Type B pancreatic cell (in vitro differentiated cells): ENCODE measurements at regions not wholly inside any gene's neighbourhood (a gene's known extent, or its start where the extent isn't known, plus 50 kb on each side); places are given as distances from the start of the nearest gene placed in this dataset.

ENCODE experiments used
- DNase-seq: peaks from one replicate; pipeline ENCODE4 v3.0.0; 2021; ENCODE audit warnings: mixed read lengths; ENCODE audit not compliant: unreplicated experiment; ENCODE audit errors: extremely low spot score
- H3K27ac Mint-ChIP-seq: 2 replicates; pipeline ENCODE4 v1.8.0; 2021; ENCODE audit warnings: mild to moderate bottlenecking, mixed read lengths
- H3K27me3 Mint-ChIP-seq: 2 replicates; pipeline ENCODE4 v1.8.0; 2021; ENCODE audit warnings: mixed read lengths
- H3K36me3 Mint-ChIP-seq: 2 replicates; pipeline ENCODE4 v1.8.0; 2021; ENCODE audit warnings: mixed read lengths
- H3K4me1 Mint-ChIP-seq: one replicate; pipeline ENCODE4 v1.8.0; 2021; ENCODE audit warnings: mixed read lengths; ENCODE audit not compliant: unreplicated experiment
- H3K4me3 Mint-ChIP-seq: 2 replicates; pipeline ENCODE4 v1.8.0; 2021; ENCODE audit warnings: mild to moderate bottlenecking, mixed read lengths
- H3K9me3 Mint-ChIP-seq: 2 replicates; pipeline ENCODE4 v1.8.0; 2021; ENCODE audit warnings: mixed read lengths
- CTCF ChIP-seq: fragments of 200-600 bp; sonication (generic); conservative IDR thresholded peaks from 2 replicates; pipeline ENCODE4 v1.5.0; 2021; ENCODE audit warnings: antibody characterized with exemption, mild to moderate bottlenecking

DNA sequence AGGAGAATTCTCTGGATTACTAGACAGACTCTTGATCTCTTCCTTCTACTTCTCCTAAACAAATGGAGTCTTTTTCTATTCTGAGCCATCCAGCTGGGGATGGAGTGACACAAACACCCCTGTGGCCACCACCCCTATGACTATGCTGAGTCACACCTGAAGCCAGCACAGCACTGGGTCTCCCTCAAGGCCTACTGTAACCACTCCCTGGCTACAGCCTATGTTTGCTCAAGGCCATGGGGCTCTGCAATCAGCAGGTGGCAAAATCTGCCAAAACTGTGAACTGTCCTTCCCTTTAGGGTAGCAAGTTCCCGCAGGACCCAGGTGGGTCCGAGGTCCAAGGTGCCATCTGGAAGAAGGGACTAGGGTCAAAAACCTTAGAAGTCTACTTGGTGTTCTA is 132.3 kb downstream of the TINAG start:
- TF ChIP-seq CTCF, result no peak
- Mint-ChIP-seq H3K36me3 (no peaks in the 10 kb centered on the region), H3K9me3 (no peaks in the 10 kb centered on the region), H3K4me3 (no peak overlapping the region), H3K27me3 (no peaks in the 10 kb centered on the region), H3K27ac (no peak overlapping the region), H3K4me1 (no peaks in the 10 kb centered on the region)
- DNase-seq, result no peak

DNA sequence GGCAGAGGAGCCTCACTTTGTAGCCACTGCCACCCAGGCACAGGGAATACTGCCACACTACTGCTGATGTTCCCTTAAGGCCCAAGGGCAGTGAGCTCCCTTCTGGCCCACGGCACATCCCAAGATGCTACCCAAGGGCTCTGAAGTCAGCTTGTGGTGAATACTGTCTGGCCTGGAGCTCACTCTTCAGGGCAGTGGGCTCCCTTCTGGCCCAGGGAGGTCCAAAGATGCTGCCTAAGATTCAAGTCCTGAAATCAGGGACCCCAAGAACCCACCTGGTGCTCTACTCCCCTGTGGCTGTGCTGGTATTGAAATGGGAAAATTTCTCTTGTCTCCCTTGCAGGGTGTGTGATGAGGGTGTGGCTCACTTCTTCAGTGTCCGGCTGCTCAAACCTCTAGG is 132.8 kb downstream of the TINAG start:
- no peak overlapping the region for H3K4me3 Mint-ChIP-seq
- H3K4me1 Mint-ChIP-seq, result no peaks in the 10 kb centered on the region
- H3K27ac Mint-ChIP-seq, result no peak overlapping the region

GRCh38 chr6:54441687-54442248 is 133.5 kb downstream of the TINAG start:
- no peak for DNase-seq
- no peak overlapping the region for H3K4me3 Mint-ChIP-seq
- H3K36me3 Mint-ChIP-seq, result no peaks in the 10 kb centered on the region
- no peaks in the 10 kb centered on the region for H3K9me3 Mint-ChIP-seq
- no peaks in the 10 kb centered on the region for H3K4me1 Mint-ChIP-seq
- H3K27me3 Mint-ChIP-seq, result no peaks in the 10 kb centered on the region
- TF ChIP-seq CTCF, result no peak
- no peak overlapping the region for H3K27ac Mint-ChIP-seq

More for the DNA sequence above, 132.8 kb downstream of the TINAG start:
- DNase-seq, result no peak
- no peaks in the 10 kb centered on the region for H3K27me3 Mint-ChIP-seq
- no peak for TF ChIP-seq CTCF
- no peaks in the 10 kb centered on the region for H3K36me3 Mint-ChIP-seq
- no peaks in the 10 kb centered on the region for H3K9me3 Mint-ChIP-seq

DNA sequence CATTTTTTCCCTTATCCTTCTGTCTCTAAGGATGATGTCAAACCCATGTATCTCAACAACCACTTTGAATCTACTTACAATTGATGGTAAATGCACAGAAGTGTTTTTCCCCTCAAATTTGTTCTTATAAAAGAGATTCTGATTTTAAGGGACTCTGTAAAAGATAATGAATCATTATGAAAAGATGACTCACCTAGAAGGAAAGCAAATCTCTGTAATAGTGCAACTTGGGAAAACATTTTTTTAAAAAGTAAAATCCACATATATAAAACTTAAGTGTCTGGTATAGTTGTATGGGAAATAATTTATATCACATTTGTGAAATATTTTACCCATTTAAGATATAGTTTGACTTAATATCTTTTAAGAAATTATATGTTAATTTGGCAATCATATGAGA is 137.0 kb downstream of the TINAG start:
- H3K9me3 Mint-ChIP-seq, result no peaks in the 10 kb centered on the region
- H3K4me3 Mint-ChIP-seq, result no peak overlapping the region
- no peaks in the 10 kb centered on the region for H3K4me1 Mint-ChIP-seq
- TF ChIP-seq CTCF, result no peak
- no peak for DNase-seq
- H3K36me3 Mint-ChIP-seq, result no peaks in the 10 kb centered on the region
- no peaks in the 10 kb centered on the region for H3K27me3 Mint-ChIP-seq
- H3K27ac Mint-ChIP-seq, result no peak overlapping the region

DNA sequence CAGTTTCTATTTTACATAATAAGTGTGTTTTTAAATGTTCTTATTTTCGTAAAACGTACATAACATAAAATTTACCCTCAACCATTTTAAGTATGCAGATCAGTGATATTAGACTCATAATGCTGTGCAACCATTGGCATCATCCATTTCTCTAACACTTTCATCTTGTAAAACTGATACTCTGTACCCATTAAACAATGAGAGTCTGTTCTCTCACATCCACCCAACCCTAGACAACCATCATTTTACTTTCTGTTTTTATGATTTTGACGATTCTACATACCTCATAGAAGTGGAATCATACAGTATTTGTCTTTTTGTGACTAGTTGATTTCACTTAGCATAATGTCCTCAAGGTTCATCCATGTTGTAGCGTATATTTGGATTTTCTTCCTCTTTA is 140.4 kb downstream of the TINAG start:
- Mint-ChIP-seq H3K27ac (no peak overlapping the region), H3K4me3 (no peak overlapping the region), H3K36me3 (no peaks in the 10 kb centered on the region), H3K27me3 (no peaks in the 10 kb centered on the region), H3K9me3 (no peaks in the 10 kb centered on the region), H3K4me1 (no peaks in the 10 kb centered on the region)
- no peak for DNase-seq
- no peak for TF ChIP-seq CTCF

- Mint-ChIP-seq H3K4me1 (no peaks in the 10 kb centered on the region), H3K4me3 (no peak overlapping the region), H3K9me3 (no peaks in the 10 kb centered on the region), H3K27me3 (no peaks in the 10 kb centered on the region), H3K36me3 (no peaks in the 10 kb centered on the region), H3K27ac (no peak overlapping the region)
- no peak for DNase-seq
- no peak for TF ChIP-seq CTCF
These were observed 143.3 kb downstream of the TINAG start for GRCh38 chr6:54451516-54451915.
